ENCODE measurements at regions not wholly inside any gene's neighbourhood (a gene's known extent, or its start where the extent isn't known, plus 50 kb on each side); places are given as distances from the start of the nearest gene placed in this dataset.

GRCh38 chr16:62692685-62693084 lies 656.4 kb upstream of the CDH8 start:
- Histone ChIP-seq H3K27me3 (ENCODE audit: control insufficient read depth, insufficient read depth) (no peaks in the 10 kb centered on the region), H3K4me1 (ENCODE audit: control insufficient read depth, insufficient read depth, low read length) (no peaks in the 10 kb centered on the region), H3K27ac (ENCODE audit: low read length) (no peak overlapping the region), H3K4me3 (ENCODE audit: low read length) (no peak overlapping the region), H3K9me3 (ENCODE audit: control insufficient read depth, low read length) (no peaks in the 10 kb centered on the region)
- DNase-seq (no peak), ATAC-seq (no peak)
- 71% methylated on average over 1 of the region's 1 CpG for WGBS
- intact Hi-C loops (cut with DNase I): no loop called here

- intact Hi-C loops (cut with DNase I): no loop called here
- no peaks in the 10 kb centered on the region for H3K9me3 ChIP-seq (ENCODE audit: control insufficient read depth, low read length)
- 97% methylated on average over 1 of the region's 1 CpG for WGBS
- H3K27ac ChIP-seq (ENCODE audit: low read length): no peak overlapping the region
- no peak overlapping the region for H3K4me3 ChIP-seq (ENCODE audit: low read length)
- H3K27me3 ChIP-seq (ENCODE audit: control insufficient read depth, insufficient read depth): no peaks in the 10 kb centered on the region
- DNase-seq (no peak), ATAC-seq (no peak)
- H3K4me1 ChIP-seq (ENCODE audit: control insufficient read depth, insufficient read depth, low read length): no peaks in the 10 kb centered on the region
Measured at GRCh38 chr16:62681819-62682218, 645.6 kb upstream of the CDH8 start.

- Histone ChIP-seq H3K27me3 (ENCODE audit: control insufficient read depth, insufficient read depth) (no peaks in the 10 kb centered on the region), H3K4me1 (ENCODE audit: control insufficient read depth, insufficient read depth, low read length) (no peaks in the 10 kb centered on the region), H3K9me3 (ENCODE audit: control insufficient read depth, low read length) (no peaks in the 10 kb centered on the region), H3K4me3 (ENCODE audit: low read length) (no peak overlapping the region), H3K27ac (ENCODE audit: low read length) (no peak overlapping the region)
- intact Hi-C loops (cut with DNase I): no loop called here
- no peak for DNase-seq
- ATAC-seq: no peak
- WGBS: 82% methylated on average over 4 of the region's 4 CpGs
Measured at GRCh38 chr16:62678796-62679195, 642.6 kb upstream of the CDH8 start.

GRCh38 chr16:62676306-62676705 lies 640.1 kb upstream of the CDH8 start:
- no peak for DNase-seq
- WGBS: 70% methylated on average over 4 of the region's 4 CpGs
- ATAC-seq: no peak
- Histone ChIP-seq H3K9me3 (ENCODE audit: control insufficient read depth, low read length) (no peaks in the 10 kb centered on the region), H3K4me1 (ENCODE audit: control insufficient read depth, insufficient read depth, low read length) (no peaks in the 10 kb centered on the region), H3K27me3 (ENCODE audit: control insufficient read depth, insufficient read depth) (no peaks in the 10 kb centered on the region), H3K4me3 (ENCODE audit: low read length) (no peak overlapping the region), H3K27ac (ENCODE audit: low read length) (no peak overlapping the region)
- intact Hi-C loops (cut with DNase I): no loop called here

- WGBS: 43% methylated on average over 1 of the region's 1 CpG
- no peaks in the 10 kb centered on the region for H3K4me1 ChIP-seq (ENCODE audit: control insufficient read depth, insufficient read depth, low read length)
Measured at GRCh38 chr16:62665269-62665668, 629.0 kb upstream of the CDH8 start.

GRCh38 chr16:62664566-62664965 lies 628.3 kb upstream of the CDH8 start:
- Histone ChIP-seq H3K9me3 (ENCODE audit: control insufficient read depth, low read length) (no peaks in the 10 kb centered on the region), H3K4me3 (ENCODE audit: low read length) (no peak overlapping the region), H3K27me3 (ENCODE audit: control insufficient read depth, insufficient read depth) (no peaks in the 10 kb centered on the region), H3K27ac (ENCODE audit: low read length) (no peak overlapping the region), H3K4me1 (ENCODE audit: control insufficient read depth, insufficient read depth, low read length) (no peaks in the 10 kb centered on the region)
- DNase-seq (no peak), ATAC-seq (no peak)
- WGBS: 85% methylated on average over 3 of the region's 3 CpGs
- intact Hi-C loops (cut with DNase I): no loop called here

More at GRCh38 chr16:62665269-62665668, 629.0 kb upstream of the CDH8 start:
- no peak overlapping the region for H3K27ac ChIP-seq (ENCODE audit: low read length)
- H3K27me3 ChIP-seq (ENCODE audit: control insufficient read depth, insufficient read depth): no peaks in the 10 kb centered on the region
- no peak overlapping the region for H3K4me3 ChIP-seq (ENCODE audit: low read length)
- intact Hi-C loops (cut with DNase I): no loop called here
- ATAC-seq (no peak), DNase-seq (no peak)
- H3K9me3 ChIP-seq (ENCODE audit: control insufficient read depth, low read length): no peaks in the 10 kb centered on the region

GRCh38 chr16:62661435-62661834 lies 625.2 kb upstream of the CDH8 start:
- Histone ChIP-seq H3K4me1 (ENCODE audit: control insufficient read depth, insufficient read depth, low read length) (no peaks in the 10 kb centered on the region), H3K9me3 (ENCODE audit: control insufficient read depth, low read length) (no peaks in the 10 kb centered on the region), H3K4me3 (ENCODE audit: low read length) (no peak overlapping the region), H3K27me3 (ENCODE audit: control insufficient read depth, insufficient read depth) (no peaks in the 10 kb centered on the region), H3K27ac (ENCODE audit: low read length) (no peak overlapping the region)
- ATAC-seq: no peak
- intact Hi-C loops (cut with DNase I): no loop called here
- DNase-seq: no peak

- Histone ChIP-seq H3K27ac (ENCODE audit: low read length) (no peak overlapping the region), H3K4me3 (ENCODE audit: low read length) (no peak overlapping the region), H3K4me1 (ENCODE audit: control insufficient read depth, insufficient read depth, low read length) (no peaks in the 10 kb centered on the region), H3K27me3 (ENCODE audit: control insufficient read depth, insufficient read depth) (no peaks in the 10 kb centered on the region), H3K9me3 (ENCODE audit: control insufficient read depth, low read length) (no peaks in the 10 kb centered on the region)
- ATAC-seq: no peak
- intact Hi-C loops (cut with DNase I): no loop called here
- DNase-seq: no peak
Measured at GRCh38 chr16:62657116-62657515, 620.9 kb upstream of the CDH8 start.

GRCh38 chr16:62652441-62653120 lies 616.3 kb upstream of the CDH8 start:
- 57% methylated on average over 3 of the region's 3 CpGs for whole genome bisulfite sequencing
- intact Hi-C loops (cut with DNase I): no loop called here
- ATAC-seq: no peak
- Histone ChIP-seq H3K27ac (ENCODE audit: low read length) (no peak overlapping the region), H3K9me3 (ENCODE audit: control insufficient read depth, low read length) (no peaks in the 10 kb centered on the region), H3K27me3 (ENCODE audit: control insufficient read depth, insufficient read depth) (no peaks in the 10 kb centered on the region), H3K4me1 (ENCODE audit: control insufficient read depth, insufficient read depth, low read length) (no peaks in the 10 kb centered on the region), H3K4me3 (ENCODE audit: low read length) (no peak overlapping the region)
- no peak for DNase-seq

- H3K9me3 ChIP-seq (ENCODE audit: control insufficient read depth, low read length): no peaks in the 10 kb centered on the region
- no peak overlapping the region for H3K27ac ChIP-seq (ENCODE audit: low read length)
- no peaks in the 10 kb centered on the region for H3K27me3 ChIP-seq (ENCODE audit: control insufficient read depth, insufficient read depth)
- WGBS: 80% methylated on average over 2 of the region's 2 CpGs
- intact Hi-C loops (cut with DNase I): no loop called here
- H3K4me3 ChIP-seq (ENCODE audit: low read length): no peak overlapping the region
- no peak for ATAC-seq
- no peak for DNase-seq
- no peaks in the 10 kb centered on the region for H3K4me1 ChIP-seq (ENCODE audit: control insufficient read depth, insufficient read depth, low read length)
Measured at GRCh38 chr16:62648256-62648655, 612.0 kb upstream of the CDH8 start.

- Histone ChIP-seq H3K9me3 (ENCODE audit: control insufficient read depth, low read length) (no peaks in the 10 kb centered on the region), H3K4me1 (ENCODE audit: control insufficient read depth, insufficient read depth, low read length) (no peaks in the 10 kb centered on the region), H3K4me3 (ENCODE audit: low read length) (no peak overlapping the region), H3K27me3 (ENCODE audit: control insufficient read depth, insufficient read depth) (no peaks in the 10 kb centered on the region), H3K27ac (ENCODE audit: low read length) (no peak overlapping the region)
- DNase-seq (peak in 1 of 3 donors; percentile 20), ATAC-seq (peak in 1 of 2 donors; percentile 16)
- WGBS: 76% methylated on average over 10 of the region's 10 CpGs
- intact Hi-C loops (cut with DNase I): no loop called here
Measured at GRCh38 chr16:62644030-62644812, 608.0 kb upstream of the CDH8 start.

Data from right cardiac atrium (tissue), 5 donors.